GM18520 (cell line): ENCODE measurements at regions not wholly inside any gene's neighbourhood (a gene's known extent, or its start where the extent isn't known, plus 50 kb on each side); places are given as distances from the start of the nearest gene placed in this dataset.

Experiments used
- ATAC-seq: cut with Tn5 transposase; IDR thresholded peaks from one replicate; pipeline ENCODE4 v1.9.1; 2021; ENCODE audit not compliant: unreplicated experiment

DNA sequence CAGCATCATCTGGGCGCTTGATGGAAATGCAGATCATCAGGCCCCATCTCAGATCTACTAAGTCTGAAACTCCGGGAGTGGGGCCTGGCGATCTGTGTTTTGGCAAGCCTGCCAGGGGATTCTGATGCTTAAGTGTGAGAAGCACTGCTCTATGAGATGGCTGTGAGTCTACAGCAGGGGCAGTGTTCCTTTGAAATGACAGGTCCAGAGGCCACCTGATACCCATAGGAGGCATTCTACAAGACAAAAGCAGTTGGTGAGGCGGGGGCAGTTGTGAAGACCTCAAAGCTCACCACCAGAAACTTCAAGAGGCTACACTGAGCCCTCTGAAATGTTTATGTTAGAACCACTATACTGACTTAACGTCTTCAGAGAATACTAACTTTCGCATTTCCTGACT is 86.9 kb upstream of the SPATA31D4 start:
- ATAC-seq: no peak

DNA sequence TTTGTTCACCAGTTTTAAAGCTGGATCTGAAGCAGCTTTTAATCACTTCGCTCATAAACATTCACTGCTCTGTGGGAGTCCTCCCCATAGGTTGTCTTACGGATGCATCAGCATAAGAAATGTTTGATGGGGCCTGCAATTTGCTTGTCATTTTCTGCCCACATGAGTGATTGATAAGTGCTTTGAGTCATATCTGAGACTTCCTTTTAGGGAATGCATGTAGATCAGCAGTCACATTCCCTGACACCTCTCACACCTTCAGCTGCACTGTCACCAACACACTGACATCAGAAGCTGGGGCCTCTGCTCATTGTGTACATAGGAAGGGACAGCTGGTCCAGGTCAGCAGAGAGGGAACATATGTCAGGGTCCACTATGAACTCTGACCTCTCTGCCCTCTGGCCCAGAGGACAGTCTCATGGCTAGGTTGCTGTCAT is 84.1 kb upstream of the SPATA31D4 start:
- ATAC-seq: no peak

DNA sequence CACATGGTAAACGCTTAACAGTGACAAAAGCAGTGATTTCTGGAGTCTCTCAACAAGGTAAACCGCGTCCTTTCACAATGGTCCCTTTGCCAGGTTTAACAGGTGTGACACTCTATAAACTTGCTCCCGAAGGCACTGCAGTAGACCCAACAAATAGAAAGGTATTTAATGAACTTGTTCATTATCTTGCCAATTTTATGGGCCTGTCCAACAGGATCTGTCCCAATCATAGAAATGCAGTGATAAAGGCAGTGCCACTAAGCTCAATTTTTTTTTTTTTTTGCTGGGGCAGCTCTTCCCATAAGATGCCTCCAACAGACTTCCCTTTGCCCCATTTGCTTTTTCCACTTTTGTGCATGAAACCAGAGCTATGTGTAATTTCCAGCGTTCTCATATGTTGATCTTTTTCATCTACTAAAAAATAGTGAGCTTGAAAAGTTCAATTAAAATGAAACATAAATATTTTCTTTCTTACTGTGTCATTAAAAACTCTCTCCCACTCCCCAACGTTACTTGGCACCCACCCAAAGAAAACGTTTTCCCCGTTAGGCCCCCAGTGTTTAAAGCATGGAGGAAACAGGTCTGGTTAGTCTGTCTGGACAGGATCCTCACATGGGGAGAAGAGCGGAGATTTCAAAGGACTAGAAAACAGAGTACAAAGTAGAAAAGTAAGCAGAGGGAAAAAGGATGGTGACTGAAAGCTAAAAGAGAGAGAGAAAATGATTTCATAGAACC is 80.9 kb upstream of the SPATA31D4 start:
- no peak for ATAC-seq

DNA sequence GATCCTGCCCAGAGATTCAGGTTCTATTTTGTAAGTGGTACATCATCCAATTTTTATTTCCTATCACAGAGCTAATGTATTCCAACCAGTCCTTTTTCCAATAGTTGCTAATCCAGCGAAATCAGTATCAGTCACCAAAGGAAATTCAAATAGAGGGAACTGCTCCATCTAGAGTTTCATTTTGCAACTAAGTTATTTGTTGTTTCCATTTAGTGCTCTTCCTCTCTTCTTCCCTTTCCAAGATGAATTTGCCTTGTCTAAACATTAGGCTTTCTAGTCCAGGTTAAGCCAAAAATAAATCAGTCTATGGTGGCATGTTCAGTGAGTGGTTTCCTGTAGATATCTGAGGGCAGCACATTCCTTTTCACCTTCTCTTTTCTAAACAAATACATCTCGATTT is 79.8 kb upstream of the SPATA31D4 start:
- no peak for ATAC-seq

DNA sequence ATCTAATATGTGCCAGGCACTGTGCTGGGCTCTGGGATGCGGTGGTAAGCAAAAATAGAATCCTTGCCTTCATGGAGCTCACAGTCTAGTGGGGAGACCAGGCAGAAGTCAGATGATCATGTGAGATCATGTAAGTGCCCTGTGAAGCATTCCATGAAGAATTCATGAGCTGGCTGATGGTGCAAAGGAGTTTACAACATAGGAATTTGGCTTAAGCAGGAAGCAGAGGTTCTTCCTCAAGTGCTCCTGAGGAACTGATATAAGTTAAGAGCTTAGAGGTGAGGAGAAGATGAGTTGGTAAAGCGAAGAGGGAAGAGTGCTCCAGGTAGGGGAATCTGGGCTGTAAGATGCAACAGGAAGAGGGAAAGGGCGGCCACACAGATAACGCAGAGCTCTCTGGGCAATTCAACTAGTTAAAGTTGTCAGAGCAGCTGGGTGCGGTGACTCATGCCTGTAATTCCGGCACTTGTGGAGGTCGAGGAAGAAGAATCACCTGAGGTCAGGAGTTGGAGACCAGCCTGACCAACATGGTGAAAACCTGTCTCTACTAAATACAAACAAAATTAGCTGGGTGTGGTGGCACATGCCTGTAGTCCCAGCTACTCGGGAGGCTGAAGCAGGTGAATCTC is 78.5 kb upstream of the SPATA31D4 start:
- no peak for ATAC-seq

DNA sequence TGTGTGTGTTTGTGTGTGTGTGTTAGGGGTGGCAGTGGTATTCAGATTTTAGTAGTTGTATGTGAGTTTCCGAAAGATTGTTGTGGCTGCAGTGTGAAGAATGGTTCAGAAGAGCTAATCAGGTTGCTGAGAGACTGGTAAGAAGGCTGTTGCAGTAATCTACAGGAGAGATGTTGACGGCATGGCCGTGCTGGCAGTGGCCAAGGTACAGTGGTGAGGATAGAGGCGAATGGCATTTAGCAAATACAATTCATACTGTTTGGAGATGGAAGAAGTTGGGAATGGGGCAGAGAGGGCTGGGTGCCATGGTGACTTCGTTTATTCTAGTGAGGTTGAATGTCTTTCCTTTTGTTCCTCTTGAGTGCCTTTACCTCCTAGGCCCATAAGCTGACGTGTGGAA is 77.5 kb upstream of the SPATA31D4 start:
- no peak for ATAC-seq

DNA sequence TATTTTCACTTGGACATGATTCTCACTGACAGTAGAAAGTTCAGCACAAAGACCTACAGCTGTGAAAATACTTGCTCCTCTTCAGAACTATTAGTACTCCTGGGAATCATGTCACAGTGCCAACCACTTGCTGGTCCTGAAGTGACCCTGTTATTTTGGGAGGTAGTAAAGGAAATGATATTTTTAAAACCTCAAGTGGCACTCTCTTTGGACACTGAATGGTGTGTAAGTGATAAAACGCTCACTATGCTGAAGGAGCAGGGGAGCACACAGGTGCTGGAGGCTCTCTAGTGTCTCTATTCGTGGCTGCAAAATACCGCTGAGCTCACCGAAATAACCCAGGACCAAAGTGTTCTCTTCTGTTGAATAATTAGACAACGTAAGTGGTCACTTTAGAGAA is 76.9 kb upstream of the SPATA31D4 start:
- no peak for ATAC-seq

DNA sequence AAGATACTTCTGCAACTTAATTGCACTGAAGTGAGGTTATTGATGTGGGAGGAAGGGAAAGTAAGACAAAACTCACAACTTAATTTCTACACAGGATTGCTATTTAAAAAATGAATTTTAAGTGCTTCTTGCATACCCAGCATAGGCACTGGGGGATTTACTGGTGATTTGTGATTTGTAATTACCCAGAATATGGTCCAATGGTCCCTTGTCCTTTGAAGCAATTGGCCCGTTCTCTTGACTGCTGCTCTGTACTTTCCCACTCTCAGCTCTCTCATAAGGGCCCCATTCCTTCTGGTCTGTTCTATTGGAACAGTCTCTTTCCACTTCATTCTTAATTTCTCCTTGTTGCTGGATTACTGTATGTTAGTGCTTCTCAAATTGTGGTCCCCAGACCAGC is 75.4 kb upstream of the SPATA31D4 start:
- ATAC-seq: no peak

DNA sequence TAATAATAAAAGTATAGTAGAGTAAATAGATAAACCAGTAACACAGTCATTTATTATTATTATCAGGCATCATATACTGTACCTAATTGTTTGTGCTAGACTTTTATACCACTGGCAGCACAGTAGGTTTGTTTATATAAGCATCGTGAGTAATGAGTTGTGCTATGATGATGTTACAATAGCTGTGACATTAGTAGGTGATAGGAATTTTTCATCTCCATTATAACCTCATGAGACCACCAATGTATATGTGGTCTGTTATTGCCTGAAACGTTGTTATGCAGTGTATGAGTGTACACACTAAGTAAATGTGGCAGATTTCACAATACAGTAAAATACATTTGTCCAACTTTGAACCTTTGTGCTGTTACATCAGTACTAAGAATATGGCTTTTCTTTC is 72.7 kb upstream of the SPATA31D4 start:
- no peak for ATAC-seq

DNA sequence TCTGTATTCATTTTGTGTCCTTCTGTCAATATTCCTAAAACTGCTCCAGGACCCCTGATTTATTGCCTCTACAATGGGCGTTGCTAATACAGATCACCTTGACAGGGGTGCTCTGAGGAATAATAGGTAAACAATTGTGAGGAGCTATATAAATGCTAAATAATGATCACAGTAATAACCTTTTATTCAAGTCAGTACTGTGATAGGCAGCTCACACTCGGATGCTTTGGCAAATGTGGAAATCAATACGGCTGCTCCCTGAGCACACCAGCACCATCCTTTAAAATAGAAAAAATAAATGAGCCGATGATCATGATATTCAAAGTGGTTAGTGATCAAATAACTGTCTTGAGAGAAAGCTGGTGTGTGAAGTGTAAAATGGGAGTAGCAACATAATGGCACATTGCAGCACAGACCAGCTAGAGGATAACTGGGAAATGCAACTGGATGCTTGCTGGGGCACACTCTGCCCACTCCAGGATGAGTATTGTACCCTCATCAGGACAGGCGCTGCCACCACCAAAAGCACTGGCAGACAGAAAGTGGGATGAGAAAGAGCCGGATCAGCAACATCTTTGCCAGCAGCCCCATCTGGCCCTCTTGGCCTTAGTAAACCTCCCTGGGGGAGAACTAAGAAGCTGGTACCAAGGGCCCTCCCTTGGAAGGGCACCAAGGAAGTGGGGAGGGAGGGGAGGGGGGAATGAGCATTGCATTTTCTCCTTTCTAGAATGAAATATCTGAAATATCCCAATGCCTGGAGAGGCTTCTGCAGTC is 69.4 kb upstream of the SPATA31D4 start:
- ATAC-seq: no peak

DNA sequence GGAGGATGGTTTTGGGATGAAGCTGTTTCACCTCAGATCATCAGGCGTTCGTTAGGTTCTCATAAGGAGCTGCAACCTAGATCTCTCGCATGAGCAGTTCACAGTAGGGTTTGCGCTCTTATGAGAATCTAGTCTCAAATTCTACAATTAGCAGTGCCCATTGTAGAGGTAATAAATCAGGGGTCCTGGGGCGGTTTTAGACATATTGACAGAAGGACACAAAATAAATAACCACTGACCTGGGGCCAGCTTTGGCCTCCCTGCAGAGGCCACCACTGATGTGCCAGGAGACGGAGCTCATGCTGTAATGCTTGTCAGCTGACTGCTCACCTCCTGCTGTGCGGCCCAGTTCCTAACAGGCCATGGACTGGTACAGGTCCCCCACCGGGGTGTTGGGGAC is 67.6 kb upstream of the SPATA31D4 start:
- no peak for ATAC-seq

DNA sequence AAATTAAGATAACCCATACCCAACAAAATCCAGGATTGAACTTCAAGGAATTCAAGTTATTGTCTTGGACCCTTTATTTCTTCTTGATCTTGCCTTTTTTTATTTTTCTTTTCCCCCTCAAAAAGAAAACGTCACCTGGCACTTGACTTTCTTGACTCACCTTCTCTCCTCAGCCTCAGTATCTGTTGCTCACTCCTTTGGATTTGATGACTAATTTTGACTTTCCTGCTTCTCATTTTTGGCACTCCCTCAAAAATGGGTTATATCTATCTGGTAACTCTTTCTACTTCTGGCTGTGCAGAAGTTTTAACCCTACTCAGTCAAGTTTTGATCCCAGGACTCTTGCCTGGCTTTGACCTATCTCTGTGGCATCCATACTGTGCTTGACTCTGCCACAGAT is 66.6 kb upstream of the SPATA31D4 start:
- ATAC-seq: no peak

DNA sequence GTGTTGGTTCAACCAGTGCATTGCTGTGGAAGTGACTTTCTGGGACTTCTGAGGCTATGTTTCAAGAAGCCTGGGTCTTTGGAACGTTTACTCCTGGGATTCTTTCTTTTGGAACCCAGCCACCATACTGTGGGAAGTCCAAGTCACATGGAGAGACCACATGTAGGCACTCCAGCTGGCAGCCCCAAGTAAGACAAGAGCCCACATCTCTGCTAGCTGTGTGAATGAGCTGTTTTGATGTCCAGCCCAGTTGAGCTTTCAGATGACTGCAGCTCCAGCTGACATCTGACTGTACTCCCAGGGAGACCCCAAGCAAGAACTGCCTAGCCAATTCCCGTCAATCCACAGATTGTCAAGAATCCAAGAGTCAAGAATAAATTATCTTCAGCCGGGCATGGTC is 60.1 kb upstream of the SPATA31D4 start:
- ATAC-seq: no peak

DNA sequence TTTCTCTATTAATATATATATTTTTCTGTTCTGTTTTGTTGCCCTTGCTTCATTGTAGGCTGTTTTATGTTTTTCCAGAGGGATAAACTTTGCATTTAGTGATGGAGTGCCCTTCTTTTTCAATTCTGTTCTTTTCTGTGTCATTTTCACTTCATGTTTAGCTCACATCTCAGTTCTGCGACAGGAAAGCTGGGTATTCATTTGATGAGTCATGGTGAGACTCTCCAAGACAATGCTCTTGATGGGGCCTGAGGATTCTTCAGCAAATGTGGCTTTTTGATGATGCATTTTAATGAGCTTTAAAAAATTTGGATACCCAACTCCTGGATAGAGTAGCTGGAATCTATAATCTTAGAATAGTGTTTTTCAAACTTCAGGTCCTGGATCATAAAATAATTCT is 56.5 kb upstream of the SPATA31D4 start:
- no peak for ATAC-seq

DNA sequence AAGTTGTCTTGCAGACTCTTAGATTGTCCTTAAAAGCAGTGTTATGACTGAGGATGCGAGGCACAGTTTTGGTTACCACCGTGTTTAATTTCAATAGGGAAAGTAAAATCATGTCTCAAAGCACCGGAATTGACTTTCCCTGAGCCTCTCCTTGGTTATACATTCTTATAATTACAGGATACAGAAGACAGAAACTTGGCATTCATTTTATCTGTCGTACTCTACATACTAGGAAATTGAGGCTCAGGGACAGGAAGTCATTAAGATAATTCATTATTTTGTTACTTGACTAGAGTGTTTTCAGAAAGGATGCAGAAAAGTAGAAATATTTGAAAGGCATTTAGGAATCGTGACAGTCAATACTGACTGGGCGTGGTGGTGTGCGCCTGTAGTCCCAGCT is 54.0 kb upstream of the SPATA31D4 start:
- no peak for ATAC-seq

DNA sequence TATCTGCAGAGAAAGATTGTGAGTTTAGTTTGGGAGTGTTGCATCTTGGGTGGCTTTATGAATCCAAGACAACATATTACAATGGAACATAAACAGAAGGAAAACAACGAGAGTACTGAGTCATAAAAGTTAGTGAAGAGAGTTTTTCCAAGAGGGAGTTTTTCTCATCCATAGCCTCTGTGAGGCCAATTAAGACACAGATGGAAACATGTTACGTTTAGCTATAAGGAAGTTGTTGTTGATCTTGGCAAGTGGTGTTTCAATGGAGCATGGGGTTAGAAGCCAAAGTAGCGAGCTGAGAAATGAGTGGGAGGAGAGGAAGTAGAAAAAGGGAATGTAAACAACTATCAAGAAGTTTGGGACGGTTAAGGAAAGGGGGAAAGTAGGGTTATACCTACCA is 53.3 kb upstream of the SPATA31D4 start:
- no peak for ATAC-seq

DNA sequence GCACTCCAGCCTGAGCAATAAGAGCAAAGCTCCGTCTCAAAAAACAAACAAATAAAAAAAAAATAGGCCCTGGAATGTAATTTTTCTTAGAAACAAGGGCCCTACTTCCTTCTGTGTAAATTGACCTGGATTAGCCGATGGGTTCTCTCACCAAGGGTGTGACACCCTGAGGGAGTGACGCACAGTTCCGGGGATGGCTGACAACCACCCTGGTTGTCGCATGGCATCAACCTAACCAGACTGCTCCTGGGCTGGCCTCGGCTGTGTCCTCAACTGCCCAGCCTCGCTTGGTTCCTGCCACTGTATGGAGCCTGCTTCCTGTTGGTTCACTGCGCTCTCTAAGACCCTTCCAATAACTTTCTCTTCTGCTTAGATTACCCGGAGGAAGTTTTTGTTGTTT is 51.2 kb upstream of the SPATA31D4 start:
- no peak for ATAC-seq
